B cell (primary cell): ENCODE measurements at regions not wholly inside any gene's neighbourhood (a gene's known extent, or its start where the extent isn't known, plus 50 kb on each side); places are given as distances from the start of the nearest gene placed in this dataset.

ENCODE experiments used
- EZH2 ChIP-seq: IDR thresholded peaks from 2 replicates; pipeline ENCODE4 v1.6.1; 2012; ENCODE audit warnings: borderline replicate concordance, low read depth, mild to moderate bottlenecking, moderate library complexity, low read length; ENCODE audit not compliant: insufficient read depth, poor library complexity, severe bottlenecking
- TF ChIP-seq, protein P1 (sequence below): fragments of 200-600 bp; IDR thresholded peaks from one replicate; pipeline ENCODE4 v1.8.0; 2022; ENCODE audit warnings: antibody characterized with exemption, mild to moderate bottlenecking

GRCh38 chr2:42908518-42909200 lies 116.3 kb upstream of the HAAO start:
- TF ChIP-seq, protein P1, sequence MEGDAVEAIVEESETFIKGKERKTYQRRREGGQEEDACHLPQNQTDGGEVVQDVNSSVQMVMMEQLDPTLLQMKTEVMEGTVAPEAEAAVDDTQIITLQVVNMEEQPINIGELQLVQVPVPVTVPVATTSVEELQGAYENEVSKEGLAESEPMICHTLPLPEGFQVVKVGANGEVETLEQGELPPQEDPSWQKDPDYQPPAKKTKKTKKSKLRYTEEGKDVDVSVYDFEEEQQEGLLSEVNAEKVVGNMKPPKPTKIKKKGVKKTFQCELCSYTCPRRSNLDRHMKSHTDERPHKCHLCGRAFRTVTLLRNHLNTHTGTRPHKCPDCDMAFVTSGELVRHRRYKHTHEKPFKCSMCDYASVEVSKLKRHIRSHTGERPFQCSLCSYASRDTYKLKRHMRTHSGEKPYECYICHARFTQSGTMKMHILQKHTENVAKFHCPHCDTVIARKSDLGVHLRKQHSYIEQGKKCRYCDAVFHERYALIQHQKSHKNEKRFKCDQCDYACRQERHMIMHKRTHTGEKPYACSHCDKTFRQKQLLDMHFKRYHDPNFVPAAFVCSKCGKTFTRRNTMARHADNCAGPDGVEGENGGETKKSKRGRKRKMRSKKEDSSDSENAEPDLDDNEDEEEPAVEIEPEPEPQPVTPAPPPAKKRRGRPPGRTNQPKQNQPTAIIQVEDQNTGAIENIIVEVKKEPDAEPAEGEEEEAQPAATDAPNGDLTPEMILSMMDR = no peak
- no peak for TF ChIP-seq EZH2
